DOHH2 (cell line): ENCODE measurements at regions not wholly inside any gene's neighbourhood (a gene's known extent, or its start where the extent isn't known, plus 50 kb on each side); places are given as distances from the start of the nearest gene placed in this dataset.

Experiments
- H3F3A ChIP-seq: fragments of 200-600 bp; sonication (generic), shearing (Covaris generic); 2 replicates; pipeline ENCODE4 v1.6.0; 2016; ENCODE audit warnings: antibody characterized with exemption, mild to moderate bottlenecking; ENCODE audit not compliant: control insufficient read depth, insufficient read depth
- H3K27ac ChIP-seq: fragments of 200-600 bp; sonication (generic); 2 replicates; pipeline ENCODE4 v1.5.1; 2014; ENCODE audit warnings: low read depth, mild to moderate bottlenecking, low read length, moderate library complexity
- H3K27me3 ChIP-seq: fragments of 200-600 bp; sonication (generic); 2 replicates; pipeline ENCODE4 v1.6.1; 2014; ENCODE audit warnings: mild to moderate bottlenecking, low read length, mixed read lengths; ENCODE audit not compliant: control insufficient read depth
- H3K36me3 ChIP-seq: fragments of 200-600 bp; sonication (generic); 2 replicates; pipeline ENCODE4 v1.6.1; 2014; ENCODE audit warnings: mild to moderate bottlenecking, low read length, moderate library complexity, mixed read lengths; ENCODE audit not compliant: control insufficient read depth
- H3K4me1 ChIP-seq: fragments of 200-600 bp; sonication (generic); 2 replicates; pipeline ENCODE4 v1.6.1; 2014; ENCODE audit warnings: mild to moderate bottlenecking, low read length, mixed read lengths; ENCODE audit not compliant: control insufficient read depth
- H3K4me2 ChIP-seq: fragments of 200-600 bp; sonication (generic); 2 replicates; pipeline ENCODE4 v1.6.0; 2014; ENCODE audit warnings: mild to moderate bottlenecking, low read length, moderate library complexity
- H3K4me3 ChIP-seq: fragments of 200-600 bp; sonication (generic); 2 replicates; pipeline ENCODE4 v1.5.1; 2014; ENCODE audit warnings: mild to moderate bottlenecking, low read length, mixed read lengths
- H3K79me2 ChIP-seq: fragments of 200-600 bp; sonication (generic); 2 replicates; pipeline ENCODE4 v1.6.1; 2014; ENCODE audit warnings: mild to moderate bottlenecking, low read length, mixed read lengths; ENCODE audit not compliant: control insufficient read depth
- H3K9me2 ChIP-seq: fragments of 200-600 bp; sonication (generic); replicated peaks from 2 replicates; pipeline ENCODE4 v1.6.1; 2014; ENCODE audit warnings: mild to moderate bottlenecking, low read length, mixed read lengths; ENCODE audit not compliant: control insufficient read depth
- H3K9me3 ChIP-seq: fragments of 200-600 bp; sonication (generic); 2 replicates; pipeline ENCODE4 v1.6.1; 2014; ENCODE audit warnings: antibody characterized with exemption, low read length, mixed read lengths; ENCODE audit not compliant: control insufficient read depth, insufficient read depth
- H4K20me1 ChIP-seq: fragments of 200-600 bp; sonication (generic); 2 replicates; pipeline ENCODE4 v1.6.0; 2014; ENCODE audit warnings: low read depth, mild to moderate bottlenecking, antibody characterized with exemption, low read length, moderate library complexity; ENCODE audit not compliant: control insufficient read depth, insufficient read depth
- CTCF ChIP-seq: fragments of 200-600 bp; sonication (generic); IDR thresholded peaks from one replicate; pipeline ENCODE4 v1.5.1; 2014; ENCODE audit warnings: antibody characterized with exemption, mild to moderate bottlenecking, low read depth, low read length; ENCODE audit not compliant: poor library complexity, severe bottlenecking
- EZH2phosphoT487 ChIP-seq: fragments of 200-600 bp; sonication (generic); IDR thresholded peaks from 2 replicates; pipeline ENCODE4 v1.6.1; 2017; ENCODE audit warnings: borderline replicate concordance, mild to moderate bottlenecking, antibody characterized with exemption, low read length, moderate library complexity, mixed read lengths

GRCh38 chr15:31216215-31216911 is 110.3 kb upstream of the KLF13 start:
- H3K9me2 ChIP-seq, result no peaks in the 10 kb centered on the region
- peaks cover 38% of the 10 kb centered on the region for H3F3A ChIP-seq
- H3K27ac ChIP-seq, result peak overlapping the region; percentile 91
- peaks cover 5% of the 10 kb centered on the region for H3K36me3 ChIP-seq
- no peaks in the 10 kb centered on the region for H3K27me3 ChIP-seq
- H4K20me1 ChIP-seq, result no peaks in the 10 kb centered on the region
- TF ChIP-seq EZH2phosphoT487, result no peak
- peaks cover 36% of the 10 kb centered on the region for H3K4me1 ChIP-seq
- H3K79me2 ChIP-seq, result no peaks in the 10 kb centered on the region
- peak overlapping the region; percentile 79 for H3K4me2 ChIP-seq
- H3K9me3 ChIP-seq, result no peaks in the 10 kb centered on the region
- H3K4me3 ChIP-seq, result peak overlapping the region; percentile 81

GRCh38 chr15:31217067-31217466 is 109.6 kb upstream of the KLF13 start:
- Histone ChIP-seq H3K4me1 (peaks cover 36% of the 10 kb centered on the region), H3K27me3 (no peaks in the 10 kb centered on the region), H4K20me1 (no peaks in the 10 kb centered on the region), H3K36me3 (peaks cover 8% of the 10 kb centered on the region), H3K4me2 (peak overlapping the region; percentile 79), H3F3A (peaks cover 42% of the 10 kb centered on the region), H3K79me2 (no peaks in the 10 kb centered on the region), H3K9me2 (no peaks in the 10 kb centered on the region), H3K4me3 (peak overlapping the region; percentile 81), H3K27ac (peak overlapping the region; percentile 91), H3K9me3 (no peaks in the 10 kb centered on the region)
- TF ChIP-seq CTCF, result no peak
- TF ChIP-seq EZH2phosphoT487, result no peak

GRCh38 chr15:31217566-31218270 is 108.9 kb upstream of the KLF13 start:
- Histone ChIP-seq H3K27ac (peak overlapping the region; percentile 20; the same call in 1 of the 2 replicates), H3K36me3 (peaks cover 15% of the 10 kb centered on the region), H4K20me1 (no peaks in the 10 kb centered on the region), H3K27me3 (no peaks in the 10 kb centered on the region), H3K4me2 (no peak overlapping the region), H3K9me2 (no peaks in the 10 kb centered on the region), H3K9me3 (no peaks in the 10 kb centered on the region), H3K4me1 (peaks cover 33% of the 10 kb centered on the region), H3F3A (peaks cover 47% of the 10 kb centered on the region), H3K79me2 (no peaks in the 10 kb centered on the region), H3K4me3 (no peak overlapping the region)
- TF ChIP-seq EZH2phosphoT487 (no peak), CTCF (no peak)

GRCh38 chr15:31219221-31219620 is 107.4 kb upstream of the KLF13 start:
- Histone ChIP-seq H3K9me2 (no peaks in the 10 kb centered on the region), H3K4me1 (peaks cover 44% of the 10 kb centered on the region), H3K27ac (0 out of 2 replicates have a peak overlapping the region, but pooled peaks have one; percentile 3), H3K27me3 (no peaks in the 10 kb centered on the region), H3K79me2 (peaks cover 4% of the 10 kb centered on the region), H3F3A (peaks cover 51% of the 10 kb centered on the region), H3K36me3 (peaks cover 30% of the 10 kb centered on the region), H3K4me3 (no peak overlapping the region), H4K20me1 (no peaks in the 10 kb centered on the region), H3K4me2 (no peak overlapping the region), H3K9me3 (no peaks in the 10 kb centered on the region)
- no peak for TF ChIP-seq EZH2phosphoT487
- no peak for TF ChIP-seq CTCF
